CD8-positive, alpha-beta memory T cell (primary cell): ENCODE measurements at regions not wholly inside any gene's neighbourhood (a gene's known extent, or its start where the extent isn't known, plus 50 kb on each side); places are given as distances from the start of the nearest gene placed in this dataset.
"Not testable (repeated sequence)": the region's sequence is repeated elsewhere in the genome, so short reads cannot be mapped to it uniquely, and the experiment has no call there.

Experiments
- CTCF ChIA-PET: fragments of 350-600 bp; sonication (Branson Sonifier 250); formaldehyde crosslinking; loops from one replicate; lab custom pipeline; 2021; ENCODE audit warnings: antibody characterized with exemption; lab: Charles Lee
- POLR2A ChIA-PET: fragments of 350-600 bp; sonication (Branson Sonifier 250); formaldehyde crosslinking; loops from one replicate; lab custom pipeline; 2021; ENCODE audit warnings: antibody characterized with exemption; lab: Charles Lee
- DNase-seq, 5 donors: peaks; one replicate each; pipeline versions ENCODE4 v3.0.0 to v3.0.0-alpha.2; 2020 to 2022; ENCODE audit warnings: mixed read lengths in 1 of 5
- H3K27ac ChIP-seq: one replicate; pipeline ENCODE4 v1.7.0; 2013; ENCODE audit warnings: low read depth, mild to moderate bottlenecking, low read length, moderate library complexity
- H3K27me3 ChIP-seq: 2 replicates; pipeline ENCODE4 v1.7.0; 2013; ENCODE audit warnings: low read length, mild to moderate bottlenecking; ENCODE audit not compliant: insufficient read depth, poor library complexity, severe bottlenecking
- H3K36me3 ChIP-seq: 2 replicates; pipeline ENCODE4 v1.7.0; 2013; ENCODE audit warnings: mild to moderate bottlenecking, low read length, moderate library complexity; ENCODE audit not compliant: insufficient read depth
- H3K4me1 ChIP-seq: 2 replicates; pipeline ENCODE4 v1.7.0; 2013; ENCODE audit warnings: mild to moderate bottlenecking, low read length, moderate library complexity; ENCODE audit not compliant: insufficient read depth
- H3K4me3 ChIP-seq: 2 replicates; pipeline ENCODE4 v1.7.0; 2013; ENCODE audit warnings: mild to moderate bottlenecking, low read length
- H3K9me3 ChIP-seq: 2 replicates; pipeline ENCODE4 v1.7.0; 2013; ENCODE audit warnings: mild to moderate bottlenecking, low read length
- H3K27ac Mint-ChIP-seq, 8 donors: one replicate each; pipeline ENCODE4 v1.8.0; 2020 to 2021; ENCODE audit warnings: mixed read lengths in 8 of 8, mild to moderate bottlenecking in 6 of 8, inconsistent platforms in 3 of 8, moderate library complexity in 3 of 8
- H3K27me3 Mint-ChIP-seq, 2 donors: one replicate each; pipeline ENCODE4 v1.8.0; 2020 to 2021; ENCODE audit warnings: mixed read lengths in 2 of 2, mild to moderate bottlenecking in 1 of 2, moderate library complexity in 1 of 2
- H3K36me3 Mint-ChIP-seq, 3 donors: one replicate each; pipeline ENCODE4 v1.8.0; 2020 to 2021; ENCODE audit warnings: mixed read lengths in 3 of 3, inconsistent platforms in 1 of 3, mild to moderate bottlenecking in 1 of 3
- H3K4me1 Mint-ChIP-seq, 3 donors: one replicate each; pipeline ENCODE4 v1.8.0; 2020 to 2021; ENCODE audit warnings: mixed read lengths in 3 of 3, inconsistent platforms in 1 of 3, mild to moderate bottlenecking in 1 of 3
- H3K4me3 Mint-ChIP-seq, 7 donors: one replicate each; pipeline ENCODE4 v1.8.0; 2020 to 2021; ENCODE audit warnings: mixed read lengths in 7 of 7, mild to moderate bottlenecking in 6 of 7, moderate library complexity in 4 of 7, inconsistent platforms in 2 of 7
- H3K9me3 Mint-ChIP-seq, 5 donors: one replicate each; pipeline ENCODE4 v1.8.0; 2020 to 2022; ENCODE audit warnings: mixed read lengths in 5 of 5, mild to moderate bottlenecking in 3 of 5, moderate library complexity in 2 of 5, inconsistent platforms in 1 of 5

GRCh38 chr4:58359590-58359989 lies 1249.4 kb upstream of the IGFBP7 start:
- Histone ChIP-seq H3K4me1 (no peaks in the 10 kb centered on the region), H3K4me3 (no peak overlapping the region), H3K27ac (no peak overlapping the region), H3K9me3 (no peaks in the 10 kb centered on the region), H3K27me3 (no peaks in the 10 kb centered on the region), H3K36me3 (no peaks in the 10 kb centered on the region)
- CTCF ChIA-PET = no interaction called here
- no peak overlapping the region for H3K4me3 Mint-ChIP-seq
- peaks cover 15 to 36% (median 25%) of the 10 kb centered on the region in 5 donors for H3K9me3 Mint-ChIP-seq
- no peaks in the 10 kb centered on the region for H3K27me3 Mint-ChIP-seq
- no peak for DNase-seq
- no peak overlapping the region for H3K27ac Mint-ChIP-seq
- no peaks in the 10 kb centered on the region for H3K36me3 Mint-ChIP-seq
- POLR2A ChIA-PET = no interaction called here
- no peaks in the 10 kb centered on the region for H3K4me1 Mint-ChIP-seq

- ChIA-PET POLR2A (no interaction called here), CTCF (no interaction called here)
- H3K9me3 ChIP-seq = no peaks in the 10 kb centered on the region
- no peak for DNase-seq
- Mint-ChIP-seq H3K27ac (no peak overlapping the region), H3K4me1 (no peaks in the 10 kb centered on the region), H3K4me3 (no peak overlapping the region), H3K9me3 (peaks cover 11 to 29% (median 22%) of the 10 kb centered on the region in 5 donors), H3K27me3 (no peaks in the 10 kb centered on the region), H3K36me3 (no peaks in the 10 kb centered on the region)
- H3K4me3 ChIP-seq = no peak overlapping the region
- no peak overlapping the region for H3K27ac ChIP-seq
- no peaks in the 10 kb centered on the region for H3K27me3 ChIP-seq
- H3K36me3 ChIP-seq = no peaks in the 10 kb centered on the region
- H3K4me1 ChIP-seq = no peaks in the 10 kb centered on the region
Observed at GRCh38 chr4:58357947-58358346, 1247.8 kb upstream of the IGFBP7 start.

- Histone ChIP-seq H3K27ac (no peak overlapping the region), H3K4me1 (no peaks in the 10 kb centered on the region), H3K4me3 (no peak overlapping the region), H3K9me3 (no peaks in the 10 kb centered on the region), H3K36me3 (no peaks in the 10 kb centered on the region), H3K27me3 (no peaks in the 10 kb centered on the region)
- POLR2A ChIA-PET = no interaction called here
- Mint-ChIP-seq H3K27me3 (no peaks in the 10 kb centered on the region), H3K4me1 (no peaks in the 10 kb centered on the region), H3K4me3 (no peak overlapping the region), H3K36me3 (no peaks in the 10 kb centered on the region), H3K9me3 (peaks cover 0 to 20% (median 4%) of the 10 kb centered on the region in 5 donors), H3K27ac (no peak overlapping the region)
- CTCF ChIA-PET = no interaction called here
- DNase-seq = no peak
Observed at GRCh38 chr4:58325070-58325469, 1214.9 kb upstream of the IGFBP7 start.

- ChIA-PET CTCF (no interaction called here), POLR2A (no interaction called here)
- Mint-ChIP-seq H3K4me3 (no peak overlapping the region), H3K36me3 (no peaks in the 10 kb centered on the region), H3K27ac (no peak overlapping the region), H3K4me1 (no peaks in the 10 kb centered on the region), H3K27me3 (no peaks in the 10 kb centered on the region), H3K9me3 (peaks cover 3 to 41% (median 11%) of the 10 kb centered on the region in 5 donors)
- Histone ChIP-seq H3K27me3 (no peaks in the 10 kb centered on the region), H3K4me1 (no peaks in the 10 kb centered on the region), H3K36me3 (no peaks in the 10 kb centered on the region), H3K4me3 (no peak overlapping the region), H3K27ac (no peak overlapping the region), H3K9me3 (no peaks in the 10 kb centered on the region)
- no peak for DNase-seq
Observed at GRCh38 chr4:58313444-58313843, 1203.3 kb upstream of the IGFBP7 start.

GRCh38 chr4:58303456-58303855 lies 1193.3 kb upstream of the IGFBP7 start:
- CTCF ChIA-PET = no interaction called here
- Histone ChIP-seq H3K4me3 (no peak overlapping the region), H3K9me3 (no peaks in the 10 kb centered on the region), H3K27ac (no peak overlapping the region), H3K4me1 (no peaks in the 10 kb centered on the region), H3K36me3 (no peaks in the 10 kb centered on the region), H3K27me3 (no peaks in the 10 kb centered on the region)
- Mint-ChIP-seq H3K4me1 (no peaks in the 10 kb centered on the region), H3K27me3 (no peaks in the 10 kb centered on the region), H3K27ac (no peak overlapping the region), H3K4me3 (no peak overlapping the region), H3K9me3 (peaks cover 5 to 18% (median 11%) of the 10 kb centered on the region in 5 donors), H3K36me3 (no peaks in the 10 kb centered on the region)
- no peak for DNase-seq
- POLR2A ChIA-PET = no interaction called here

- H3K9me3 ChIP-seq = no peaks in the 10 kb centered on the region
- Mint-ChIP-seq H3K27me3 (no peaks in the 10 kb centered on the region), H3K4me3 (no peak overlapping the region), H3K36me3 (no peaks in the 10 kb centered on the region), H3K9me3 (peaks cover 0 to 18% (median 10%) of the 10 kb centered on the region in 5 donors), H3K4me1 (no peaks in the 10 kb centered on the region), H3K27ac (no peak overlapping the region)
- H3K4me3 ChIP-seq = no peak overlapping the region
- POLR2A ChIA-PET = no interaction called here
- CTCF ChIA-PET = no interaction called here
- H3K27ac ChIP-seq = no peak overlapping the region
- no peaks in the 10 kb centered on the region for H3K4me1 ChIP-seq
- DNase-seq = no peak
- no peaks in the 10 kb centered on the region for H3K36me3 ChIP-seq
- H3K27me3 ChIP-seq = no peaks in the 10 kb centered on the region
Observed at GRCh38 chr4:58301376-58301999, 1191.3 kb upstream of the IGFBP7 start.

GRCh38 chr4:58286335-58286734 lies 1176.2 kb upstream of the IGFBP7 start:
- Mint-ChIP-seq H3K4me1 (no peaks in the 10 kb centered on the region), H3K36me3 (no peaks in the 10 kb centered on the region), H3K27me3 (peaks cover 0 to 3% of the 10 kb centered on the region in 2 donors), H3K27ac (no peak overlapping the region), H3K4me3 (no peak overlapping the region), H3K9me3 (peaks cover 3 to 25% (median 7%) of the 10 kb centered on the region in 5 donors)
- POLR2A ChIA-PET = no interaction called here
- Histone ChIP-seq H3K27me3 (no peaks in the 10 kb centered on the region), H3K27ac (no peak overlapping the region), H3K36me3 (no peaks in the 10 kb centered on the region), H3K4me1 (no peaks in the 10 kb centered on the region), H3K4me3 (no peak overlapping the region), H3K9me3 (no peaks in the 10 kb centered on the region)
- no peak for DNase-seq
- CTCF ChIA-PET = no interaction called here

- H3K27me3 ChIP-seq, CTCF ChIA-PET, POLR2A ChIA-PET, H3K27ac Mint-ChIP-seq, H3K27ac ChIP-seq, H3K4me3 ChIP-seq, H3K36me3 ChIP-seq, H3K4me1 ChIP-seq, H3K4me3 Mint-ChIP-seq, DNase-seq, H3K27me3 Mint-ChIP-seq, H3K4me1 Mint-ChIP-seq, H3K36me3 Mint-ChIP-seq, H3K9me3 ChIP-seq: not testable (repeated sequence)
- H3K9me3 Mint-ChIP-seq = peaks cover 4 to 19% (median 5%) of the 10 kb centered on the region in 5 donors
Observed at GRCh38 chr4:58280928-58281327, 1170.7 kb upstream of the IGFBP7 start.
